ENCODE measurements at regions not wholly inside any gene's neighbourhood (a gene's known extent, or its start where the extent isn't known, plus 50 kb on each side); places are given as distances from the start of the nearest gene placed in this dataset.
"Not testable (repeated sequence)": the region's sequence is repeated elsewhere in the genome, so short reads cannot be mapped to it uniquely, and the experiment has no call there.

GRCh38 chr21:17679002-17679600 lies 66.4 kb upstream of the BTG3 start:
- H3K27ac ChIP-seq: no peak overlapping the region
- WGBS, 2 donors (ENCODE audit: low coverage in 1 of 2): 0 to 2% methylated on average over 1 of the region's 1 CpG
- H3K36me3 ChIP-seq: no peaks in the 10 kb centered on the region
- H3K9me3 ChIP-seq: no peaks in the 10 kb centered on the region
- H3K27me3 ChIP-seq: no peaks in the 10 kb centered on the region
- intact Hi-C loops (cut with DNase I; ENCODE audit: low total_unique reads): loop anchor here (5.0 kb wide), 1 partner anchor 243 kb away; no protein-coding TSS in a partner anchor
- no peak for TF ChIP-seq POLR2AphosphoS5 (IDR thresholded peaks at IDR 0.05)
- TF ChIP-seq CTCF (IDR thresholded peaks at IDR 0.05): peak; percentile 79 to 85 (median 82)
- H3K4me3 ChIP-seq: no peak overlapping the region
- H3K4me1 ChIP-seq: no peaks in the 10 kb centered on the region
- in situ Hi-C loops (cut with MboI; ENCODE audit: low pct_ligation_motif_present in 1 of 4, low pct_unique_long_range_greater_than_20kb in 1 of 4, low sequenced_read_pairs in 3 of 4): loop anchor here (5.0 to 25.0 kb wide), 4 partner anchors 223 to 236 kb away; no protein-coding TSS in a partner anchor
- DNase-seq: no peak

GRCh38 chr21:17676930-17677329 lies 64.2 kb upstream of the BTG3 start:
- WGBS, 2 donors (ENCODE audit: low coverage in 1 of 2): 78 to 86% methylated on average over 5 to 11 of the region's 11 CpGs
- not testable (repeated sequence) for H3K9me3 ChIP-seq, DNase-seq, H3K4me1 ChIP-seq, H3K27ac ChIP-seq, H3K36me3 ChIP-seq, H3K4me3 ChIP-seq, H3K27me3 ChIP-seq
- in situ Hi-C loops (cut with MboI; ENCODE audit: low pct_ligation_motif_present in 1 of 4, low pct_unique_long_range_greater_than_20kb in 1 of 4, low sequenced_read_pairs in 3 of 4): loop anchor here (5.0 to 25.0 kb wide), 4 partner anchors 225 to 238 kb away; no protein-coding TSS in a partner anchor
- intact Hi-C loops (cut with DNase I; ENCODE audit: low total_unique reads): loop anchor here (5.0 kb wide), 1 partner anchor 245 kb away; no protein-coding TSS in a partner anchor

- H3K27ac ChIP-seq: no peak overlapping the region
- H3K4me1 ChIP-seq: no peaks in the 10 kb centered on the region
- H3K4me3 ChIP-seq: no peak overlapping the region
- no peak for TF ChIP-seq EP300 (IDR thresholded peaks at IDR 0.05; ENCODE audit: low read depth)
- TF ChIP-seq CTCF (IDR thresholded peaks at IDR 0.05): no peak
- TF ChIP-seq POLR2A (IDR thresholded peaks at IDR 0.05): no peak
- no peak for TF ChIP-seq POLR2AphosphoS5 (IDR thresholded peaks at IDR 0.05)
- no peaks in the 10 kb centered on the region for H3K9me3 ChIP-seq
- intact Hi-C loops (cut with DNase I; ENCODE audit: low total_unique reads) (no loop called here), in situ Hi-C loops (cut with MboI; ENCODE audit: low pct_ligation_motif_present in 1 of 4, low pct_unique_long_range_greater_than_20kb in 1 of 4, low sequenced_read_pairs in 3 of 4) (loop anchor here in 2 of 4 donors (10.0 kb wide), 2 partner anchors 231 to 241 kb away; no protein-coding TSS in a partner anchor)
- H3K27me3 ChIP-seq: no peaks in the 10 kb centered on the region
- no peak for DNase-seq
- no peaks in the 10 kb centered on the region for H3K36me3 ChIP-seq
- 68 to 88% methylated on average over 4 of the region's 4 CpGs for WGBS, 2 donors (ENCODE audit: low coverage in 1 of 2)
Measured at GRCh38 chr21:17674106-17674505, 61.4 kb upstream of the BTG3 start.

- Histone ChIP-seq H3K27ac (no peak overlapping the region), H3K4me1 (no peaks in the 10 kb centered on the region), H3K4me3 (no peak overlapping the region), H3K36me3 (no peaks in the 10 kb centered on the region), H3K9me3 (no peaks in the 10 kb centered on the region), H3K27me3 (no peaks in the 10 kb centered on the region)
- intact Hi-C loops (cut with DNase I; ENCODE audit: low total_unique reads): no loop called here
- in situ Hi-C loops (cut with MboI; ENCODE audit: low pct_ligation_motif_present in 1 of 4, low pct_unique_long_range_greater_than_20kb in 1 of 4, low sequenced_read_pairs in 3 of 4): loop anchor here in 2 of 4 donors (10.0 kb wide), 2 partner anchors 231 to 241 kb away; no protein-coding TSS in a partner anchor
- DNase-seq: no peak
- 65 to 71% methylated on average over 7 to 11 of the region's 11 CpGs for WGBS, 2 donors (ENCODE audit: low coverage in 1 of 2)
- no peak for TF ChIP-seq POLR2AphosphoS5 (IDR thresholded peaks at IDR 0.05)
- no peak for TF ChIP-seq POLR2A (IDR thresholded peaks at IDR 0.05)
- TF ChIP-seq CTCF (IDR thresholded peaks at IDR 0.05): no peak
- TF ChIP-seq EP300 (IDR thresholded peaks at IDR 0.05; ENCODE audit: low read depth): no peak
Measured at GRCh38 chr21:17673261-17674020, 60.7 kb upstream of the BTG3 start.

Data from transverse colon (tissue), 4 donors.